ENCODE measurements at regions not wholly inside any gene's neighbourhood (a gene's known extent, or its start where the extent isn't known, plus 50 kb on each side); places are given as distances from the start of the nearest gene placed in this dataset.
"Not testable (repeated sequence)": the region's sequence is repeated elsewhere in the genome, so short reads cannot be mapped to it uniquely, and the experiment has no call there.

GRCh38 chr6:140271759-140272377, 897.4 kb upstream of the CITED2 start:
- Histone ChIP-seq H3K4me2 (ENCODE audit: low read depth, low read length, poor library complexity, severe bottlenecking) (peak overlapping the region; percentile 31), H3K27ac (ENCODE audit: low read depth, low read length) (no peak overlapping the region)
- TF ChIP-seq EZH2phosphoT487 (conservative IDR thresholded peaks at IDR 0.05; ENCODE audit: low read length) (no peak), CTCF (IDR thresholded peaks at IDR 0.05; ENCODE audit: insufficient read depth, low read length, poor library complexity, severe bottlenecking) (no peak)

GRCh38 chr6:140269591-140270165, 895.2 kb upstream of the CITED2 start:
- no peak overlapping the region for H3K27ac ChIP-seq (ENCODE audit: low read depth, low read length)
- no peak overlapping the region for H2AFZ ChIP-seq (ENCODE audit: low read depth, low read length, severe bottlenecking)

More at GRCh38 chr6:140271759-140272377, 897.4 kb upstream of the CITED2 start:
- Histone ChIP-seq H3K4me3 (ENCODE audit: insufficient read depth, low read length, poor library complexity, severe bottlenecking) (no peak overlapping the region), H2AFZ (ENCODE audit: low read depth, low read length, severe bottlenecking) (peak overlapping the region; percentile 32), H3K9me3 (ENCODE audit: insufficient read depth, low read length) (no peaks in the 10 kb centered on the region), H3K36me3 (ENCODE audit: low read length) (no peaks in the 10 kb centered on the region), H3K9me2 (replicated peaks; ENCODE audit: insufficient read depth, low read length) (no peaks in the 10 kb centered on the region), H4K20me1 (ENCODE audit: low read depth, low read length) (no peaks in the 10 kb centered on the region), H3K79me2 (ENCODE audit: insufficient read depth, low read length) (no peaks in the 10 kb centered on the region), H3F3A (ENCODE audit: insufficient read depth) (no peaks in the 10 kb centered on the region), H3K27me3 (ENCODE audit: low read length) (no peaks in the 10 kb centered on the region), H3K9ac (ENCODE audit: low read length) (no peak overlapping the region)

GRCh38 chr6:140264431-140264830, 890.0 kb upstream of the CITED2 start:
- TF ChIP-seq CTCF (IDR thresholded peaks at IDR 0.05; ENCODE audit: insufficient read depth, low read length, poor library complexity, severe bottlenecking) (no peak), EZH2phosphoT487 (conservative IDR thresholded peaks at IDR 0.05; ENCODE audit: low read length) (no peak)
- Histone ChIP-seq H3K9ac (ENCODE audit: low read length) (no peak overlapping the region), H3F3A (ENCODE audit: insufficient read depth) (no peaks in the 10 kb centered on the region), H3K9me3 (ENCODE audit: insufficient read depth, low read length) (no peaks in the 10 kb centered on the region), H3K27ac (ENCODE audit: low read depth, low read length) (no peak overlapping the region), H3K4me3 (ENCODE audit: insufficient read depth, low read length, poor library complexity, severe bottlenecking) (no peak overlapping the region), H3K79me2 (ENCODE audit: insufficient read depth, low read length) (no peaks in the 10 kb centered on the region), H4K20me1 (ENCODE audit: low read depth, low read length) (no peaks in the 10 kb centered on the region), H3K4me2 (ENCODE audit: low read depth, low read length, poor library complexity, severe bottlenecking) (no peak overlapping the region), H3K27me3 (ENCODE audit: low read length) (no peaks in the 10 kb centered on the region), H3K9me2 (replicated peaks; ENCODE audit: insufficient read depth, low read length) (no peaks in the 10 kb centered on the region), H3K36me3 (ENCODE audit: low read length) (no peaks in the 10 kb centered on the region), H2AFZ (ENCODE audit: low read depth, low read length, severe bottlenecking) (no peak overlapping the region)

More at GRCh38 chr6:140269591-140270165, 895.2 kb upstream of the CITED2 start:
- no peaks in the 10 kb centered on the region for H3K79me2 ChIP-seq (ENCODE audit: insufficient read depth, low read length)
- no peaks in the 10 kb centered on the region for H3K27me3 ChIP-seq (ENCODE audit: low read length)
- H3K9me2 ChIP-seq (replicated peaks; ENCODE audit: insufficient read depth, low read length), result no peaks in the 10 kb centered on the region
- H3K36me3 ChIP-seq (ENCODE audit: low read length), result no peaks in the 10 kb centered on the region
- no peak overlapping the region for H3K4me3 ChIP-seq (ENCODE audit: insufficient read depth, low read length, poor library complexity, severe bottlenecking)
- no peaks in the 10 kb centered on the region for H3F3A ChIP-seq (ENCODE audit: insufficient read depth)
- H3K9ac ChIP-seq (ENCODE audit: low read length), result no peak overlapping the region
- H4K20me1 ChIP-seq (ENCODE audit: low read depth, low read length), result no peaks in the 10 kb centered on the region
- no peaks in the 10 kb centered on the region for H3K9me3 ChIP-seq (ENCODE audit: insufficient read depth, low read length)
- no peak overlapping the region for H3K4me2 ChIP-seq (ENCODE audit: low read depth, low read length, poor library complexity, severe bottlenecking)
- TF ChIP-seq CTCF (IDR thresholded peaks at IDR 0.05; ENCODE audit: insufficient read depth, low read length, poor library complexity, severe bottlenecking) (no peak), EZH2phosphoT487 (conservative IDR thresholded peaks at IDR 0.05; ENCODE audit: low read length) (no peak)

- not testable (repeated sequence) for H3K4me2 ChIP-seq (ENCODE audit: low read depth, low read length, poor library complexity, severe bottlenecking); H3K79me2 ChIP-seq (ENCODE audit: insufficient read depth, low read length); H3K9me3 ChIP-seq (ENCODE audit: insufficient read depth, low read length); H3K9ac ChIP-seq (ENCODE audit: low read length); H3K36me3 ChIP-seq (ENCODE audit: low read length); H3K4me3 ChIP-seq (ENCODE audit: insufficient read depth, low read length, poor library complexity, severe bottlenecking); H2AFZ ChIP-seq (ENCODE audit: low read depth, low read length, severe bottlenecking); H3K27me3 ChIP-seq (ENCODE audit: low read length); H3F3A ChIP-seq (ENCODE audit: insufficient read depth); H4K20me1 ChIP-seq (ENCODE audit: low read depth, low read length); H3K9me2 ChIP-seq (replicated peaks; ENCODE audit: insufficient read depth, low read length); H3K27ac ChIP-seq (ENCODE audit: low read depth, low read length)
These were observed 883.9 kb upstream of the CITED2 start for GRCh38 chr6:140258302-140258701.
